ENCODE measurements at regions not wholly inside any gene's neighbourhood (a gene's known extent, or its start where the extent isn't known, plus 50 kb on each side); places are given as distances from the start of the nearest gene placed in this dataset.
A peak's percentile ranks its signal among the peaks of the same experiment; 100 is the strongest.

DNA sequence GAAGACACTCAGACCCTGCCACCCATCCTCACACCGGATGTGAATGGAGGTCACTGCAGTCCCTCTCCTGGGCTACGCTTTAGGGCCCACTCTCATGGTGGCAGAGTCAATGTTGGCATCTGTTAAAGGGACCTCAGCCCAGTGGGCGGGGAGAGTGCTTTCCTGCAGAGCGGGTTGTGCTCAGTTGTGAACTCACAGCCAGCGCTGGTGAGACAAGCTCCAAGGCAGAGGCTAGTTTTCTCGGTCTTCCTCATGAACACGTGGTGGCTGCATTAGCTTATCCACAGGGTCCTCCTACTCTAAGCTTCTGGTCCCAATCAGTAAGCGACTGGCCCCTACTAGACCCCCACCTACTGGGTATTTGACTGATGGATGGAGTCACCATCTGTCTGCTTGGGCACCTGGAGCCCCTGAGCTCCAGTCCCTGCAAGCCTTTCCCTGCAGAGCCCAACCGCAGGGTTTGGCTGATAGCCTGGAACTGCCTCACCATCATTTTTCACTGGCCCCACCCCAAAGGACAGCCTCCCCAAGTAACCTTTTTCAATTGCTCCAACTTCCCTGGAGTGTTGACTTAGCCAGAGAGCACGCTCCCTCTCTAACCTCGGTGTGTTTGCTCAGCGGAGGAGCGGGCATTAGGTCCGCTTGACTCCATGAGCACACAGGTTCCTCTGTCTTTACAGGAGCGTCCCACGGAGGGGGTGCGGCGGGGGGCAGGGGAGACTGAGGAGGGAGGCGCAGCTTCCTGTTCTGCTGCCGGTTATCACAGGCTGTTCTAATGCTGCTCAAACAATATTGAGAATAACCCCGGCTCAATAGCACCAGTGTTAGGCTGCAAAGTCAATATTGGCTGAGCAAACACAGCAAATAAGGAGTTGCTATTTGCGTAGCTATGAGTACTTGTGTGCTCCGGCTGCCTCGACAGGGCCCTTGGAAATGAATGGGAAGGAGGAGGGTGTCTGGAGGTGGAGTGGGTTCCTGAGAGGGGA is 141.7 kb downstream of the RPLP1 start:
- H3K27me3 Mint-ChIP-seq, result peaks cover 43% of the 10 kb centered on the region
- DNase-seq, result no peak
- H3K27ac Mint-ChIP-seq, result no peak overlapping the region
- no peaks in the 10 kb centered on the region for H3K9me3 Mint-ChIP-seq
- no peak for ATAC-seq
- H3K4me3 Mint-ChIP-seq, result no peak overlapping the region
- H3K4me1 Mint-ChIP-seq, result peaks cover 22% of the 10 kb centered on the region

DNA sequence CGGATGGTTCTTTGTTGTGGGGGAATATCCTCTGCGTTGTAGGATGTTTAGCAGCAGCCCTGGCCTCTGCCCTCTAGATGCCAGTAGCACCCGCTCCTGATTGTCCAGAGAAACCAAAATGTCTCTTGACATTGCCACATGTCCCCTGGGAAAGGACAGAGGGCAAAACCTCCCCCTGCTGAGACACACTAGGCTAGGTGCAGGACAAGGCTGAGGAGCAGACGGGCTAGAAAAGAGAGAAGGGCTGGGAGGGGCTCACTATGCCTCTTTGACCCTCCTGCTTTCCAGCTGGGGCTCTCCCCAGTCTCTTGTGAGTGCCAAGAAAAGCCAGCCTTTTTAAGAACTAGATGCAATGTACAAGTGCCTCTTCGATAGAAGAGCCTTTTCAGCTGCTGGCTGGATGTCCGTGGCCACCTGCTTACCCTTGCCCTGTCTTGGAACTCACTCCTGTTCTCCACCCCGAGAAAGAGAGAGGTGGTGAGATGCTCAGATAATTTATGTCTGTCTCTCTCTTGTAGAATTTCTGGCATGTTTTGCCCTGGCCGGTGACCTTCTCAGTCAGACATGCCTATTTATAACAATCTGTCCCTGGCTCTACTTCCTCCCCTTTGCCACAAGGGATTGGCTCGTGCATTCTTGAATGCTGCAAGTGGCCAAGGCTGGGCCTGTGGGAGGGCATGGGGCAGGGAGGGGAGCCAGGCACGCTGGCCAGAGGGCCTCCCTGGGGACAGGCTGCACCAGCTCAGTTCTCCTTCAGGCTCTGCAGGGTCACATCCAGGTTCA is 142.6 kb downstream of the RPLP1 start:
- no peak overlapping the region for H3K27ac Mint-ChIP-seq
- ATAC-seq, result no peak
- H3K4me1 Mint-ChIP-seq, result peaks cover 22% of the 10 kb centered on the region
- DNase-seq, result no peak
- H3K9me3 Mint-ChIP-seq, result no peaks in the 10 kb centered on the region
- H3K4me3 Mint-ChIP-seq, result no peak overlapping the region
- peaks cover 47% of the 10 kb centered on the region for H3K27me3 Mint-ChIP-seq

DNA sequence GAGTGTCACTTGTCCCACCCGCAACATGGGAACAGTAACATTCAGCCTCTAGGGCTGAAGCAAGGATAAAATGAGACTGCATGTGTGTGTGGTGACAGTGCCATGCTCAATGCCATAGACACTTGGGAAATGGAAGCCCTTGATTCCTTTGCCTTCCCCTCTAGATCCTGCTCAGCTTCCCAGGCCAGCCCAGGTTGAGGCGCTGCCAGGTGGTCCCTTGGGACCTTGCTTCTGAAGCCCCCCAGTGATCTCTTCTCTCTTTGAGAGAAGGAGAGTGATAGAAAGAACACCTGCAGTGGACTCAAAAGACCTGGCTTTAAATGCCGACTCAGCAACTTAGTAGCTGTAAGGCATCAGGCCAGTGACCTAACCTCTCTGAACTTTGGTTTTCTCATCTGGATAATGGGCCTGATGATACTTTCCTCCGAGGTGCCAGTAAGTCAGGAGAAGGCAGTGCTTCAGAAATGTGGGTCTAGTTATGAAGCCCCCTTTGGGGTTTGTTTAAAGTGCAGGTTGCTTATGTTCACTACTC is 144.5 kb downstream of the RPLP1 start:
- Mint-ChIP-seq H3K9me3 (no peaks in the 10 kb centered on the region), H3K27me3 (peaks cover 47% of the 10 kb centered on the region), H3K4me1 (peaks cover 22% of the 10 kb centered on the region), H3K4me3 (no peak overlapping the region), H3K27ac (no peak overlapping the region)
- DNase-seq, result no peak
- ATAC-seq, result no peak

DNA sequence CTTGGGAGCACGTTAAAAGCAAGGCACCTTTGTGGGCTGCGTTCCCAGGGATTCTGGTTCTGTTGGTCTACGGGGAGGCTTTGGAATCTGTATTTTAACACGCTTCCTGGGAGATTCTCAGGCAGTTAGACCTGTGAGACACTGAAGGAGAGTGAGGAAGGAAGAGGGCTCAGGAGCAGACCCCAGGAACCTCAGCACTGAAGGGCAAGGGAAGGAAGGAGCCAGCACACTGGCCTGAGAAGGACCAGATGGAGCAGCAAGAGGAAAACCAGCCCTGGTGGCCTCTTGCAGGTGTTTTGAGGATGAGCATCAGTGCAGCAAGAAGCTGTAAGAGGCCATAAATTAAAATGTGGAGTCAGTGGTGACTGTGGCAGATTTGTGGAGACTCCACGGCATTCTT is 146.7 kb downstream of the RPLP1 start:
- Mint-ChIP-seq H3K27ac (no peak overlapping the region), H3K27me3 (peaks cover 49% of the 10 kb centered on the region), H3K9me3 (no peaks in the 10 kb centered on the region), H3K4me1 (peaks cover 19% of the 10 kb centered on the region), H3K4me3 (no peak overlapping the region)
- no peak for ATAC-seq
- no peak for DNase-seq

DNA sequence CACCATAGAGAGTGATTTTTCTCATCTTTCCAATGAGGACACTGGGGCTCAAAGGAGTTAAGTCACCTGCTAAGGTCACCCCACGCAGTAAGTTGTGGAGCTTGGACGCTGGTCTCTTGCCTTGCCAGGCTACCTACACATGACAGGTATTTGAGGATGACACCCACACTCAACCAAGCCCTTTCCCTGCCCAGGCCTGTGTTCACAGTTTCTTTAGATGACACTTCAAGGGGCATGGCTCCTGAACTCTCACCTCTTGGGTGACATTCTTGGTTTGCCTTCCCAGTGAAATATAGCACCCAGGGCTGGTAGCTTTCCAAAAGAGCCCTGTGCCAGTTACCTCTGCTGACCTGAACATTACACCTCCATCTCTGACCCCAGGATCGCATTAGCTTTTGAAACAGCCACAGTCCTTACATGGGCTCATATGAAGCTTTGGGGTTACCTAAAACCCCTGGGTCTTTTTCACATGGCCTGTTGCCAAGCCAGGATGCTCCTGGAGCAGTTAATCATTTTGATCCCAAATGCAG is 148.0 kb downstream of the RPLP1 start:
- Mint-ChIP-seq H3K4me1 (peaks cover 6% of the 10 kb centered on the region), H3K4me3 (no peak overlapping the region), H3K27ac (no peak overlapping the region), H3K27me3 (peaks cover 38% of the 10 kb centered on the region), H3K9me3 (no peaks in the 10 kb centered on the region)
- ATAC-seq, result no peak
- DNase-seq, result no peak

DNA sequence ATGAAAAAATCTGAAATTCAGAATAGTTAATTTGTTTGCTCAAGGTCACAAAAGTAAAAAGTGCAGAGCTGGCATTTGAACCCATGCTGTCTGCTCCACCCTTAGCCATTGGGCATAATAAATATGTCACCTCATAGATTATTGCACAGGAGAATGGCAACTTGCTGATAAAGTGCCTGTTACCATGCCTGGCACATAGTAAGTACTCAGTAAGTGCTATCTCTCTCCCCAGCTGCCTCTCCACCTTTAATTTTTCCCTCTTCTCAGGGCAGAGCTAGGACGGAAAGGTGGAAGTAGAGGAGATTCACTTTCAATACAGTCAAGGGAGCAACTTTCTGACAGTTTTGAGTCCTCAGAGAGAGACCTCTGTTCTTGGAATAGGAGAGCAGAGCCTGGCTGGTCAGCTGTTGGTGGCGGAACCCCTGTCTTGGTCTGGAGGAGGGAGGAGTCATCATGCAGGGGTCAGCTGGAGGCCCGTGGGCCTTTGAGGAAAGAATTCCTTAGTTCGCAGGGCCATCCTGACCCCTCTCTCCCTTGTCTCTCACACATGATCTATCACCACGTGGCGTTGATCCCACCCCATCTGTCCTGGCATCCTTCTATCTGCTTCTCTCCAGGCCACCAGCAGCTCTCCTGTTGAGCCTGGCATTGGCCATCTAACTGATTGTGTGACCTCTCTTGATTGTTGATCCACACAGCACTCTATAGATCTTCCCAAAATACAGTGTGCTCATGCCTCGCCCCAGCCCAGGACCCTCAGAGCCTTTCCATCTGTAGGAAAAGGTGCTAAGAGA is 149.3 kb downstream of the RPLP1 start:
- Mint-ChIP-seq H3K4me1 (peaks cover 10% of the 10 kb centered on the region), H3K4me3 (no peak overlapping the region), H3K27me3 (peaks cover 31% of the 10 kb centered on the region), H3K9me3 (no peaks in the 10 kb centered on the region), H3K27ac (peak overlapping the region in 1 of 2 donors; percentile 36)
- no peak for ATAC-seq
- DNase-seq, result no peak

DNA sequence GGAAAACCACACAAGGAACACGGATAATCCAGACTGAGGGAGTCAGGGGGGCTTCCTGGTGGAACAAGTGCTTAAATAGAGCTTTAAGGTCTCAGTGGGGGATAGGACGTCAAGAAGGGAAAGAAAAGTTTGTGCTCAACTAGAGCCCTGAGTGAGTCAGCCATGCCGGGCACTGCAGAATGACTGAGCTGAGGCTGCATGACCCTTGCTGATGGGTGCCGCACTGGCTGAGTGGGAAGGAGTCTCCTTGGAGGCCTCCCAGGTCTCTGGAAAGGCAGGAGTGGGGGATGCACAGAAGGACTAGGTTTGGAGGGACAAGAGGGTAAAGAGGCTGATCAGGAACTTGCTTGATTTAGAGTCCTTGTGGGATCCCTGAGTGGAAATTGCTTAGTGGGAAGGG is 150.3 kb downstream of the RPLP1 start:
- no peak for ATAC-seq
- no peaks in the 10 kb centered on the region for H3K9me3 Mint-ChIP-seq

DNA sequence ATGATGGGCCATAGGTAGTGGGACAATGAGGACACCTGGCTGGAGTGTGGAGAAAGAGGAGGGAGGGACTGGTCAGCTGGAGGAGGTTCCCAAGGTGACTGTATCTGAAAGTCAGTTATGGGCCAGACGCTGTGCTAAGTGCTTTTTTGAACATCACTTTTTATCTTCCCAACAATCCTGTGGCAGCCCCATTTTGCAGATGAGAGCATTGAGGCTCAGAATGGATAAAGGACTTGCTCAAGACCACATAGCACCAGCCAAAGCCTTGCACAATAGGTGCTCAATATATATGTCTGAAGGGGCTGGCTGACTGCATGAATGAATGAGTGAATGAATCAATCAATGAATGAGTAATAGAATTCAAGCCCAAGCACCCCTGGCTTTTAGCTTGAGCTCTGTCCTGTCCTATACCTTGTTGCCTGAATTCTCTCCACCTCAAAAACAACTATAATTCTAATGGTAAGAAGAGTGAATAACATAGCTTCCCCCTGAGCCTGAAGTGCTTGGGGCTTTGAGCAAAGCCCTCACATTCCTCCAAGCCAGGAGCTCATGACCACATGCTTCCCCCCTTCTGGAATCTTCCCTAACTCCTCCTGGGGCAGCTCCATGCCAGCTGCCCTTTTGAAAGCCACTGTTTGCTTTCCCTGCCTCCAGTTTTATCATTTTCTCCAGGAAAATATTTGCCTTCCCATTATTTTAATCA is 150.9 kb downstream of the RPLP1 start:
- peak overlapping the region in 1 of 2 donors; percentile 27 for H3K27ac Mint-ChIP-seq
- no peak for ATAC-seq
- peaks cover 10% of the 10 kb centered on the region for H3K4me1 Mint-ChIP-seq
- H3K27me3 Mint-ChIP-seq, result peaks cover 19% of the 10 kb centered on the region
- no peak overlapping the region for H3K4me3 Mint-ChIP-seq
- DNase-seq, result no peak
- H3K9me3 Mint-ChIP-seq, result no peaks in the 10 kb centered on the region

More for the DNA sequence above, 150.3 kb downstream of the RPLP1 start:
- Mint-ChIP-seq H3K27ac (no peak overlapping the region), H3K4me1 (peaks cover 10% of the 10 kb centered on the region), H3K4me3 (no peak overlapping the region), H3K27me3 (peaks cover 25% of the 10 kb centered on the region)
- no peak for DNase-seq

DNA sequence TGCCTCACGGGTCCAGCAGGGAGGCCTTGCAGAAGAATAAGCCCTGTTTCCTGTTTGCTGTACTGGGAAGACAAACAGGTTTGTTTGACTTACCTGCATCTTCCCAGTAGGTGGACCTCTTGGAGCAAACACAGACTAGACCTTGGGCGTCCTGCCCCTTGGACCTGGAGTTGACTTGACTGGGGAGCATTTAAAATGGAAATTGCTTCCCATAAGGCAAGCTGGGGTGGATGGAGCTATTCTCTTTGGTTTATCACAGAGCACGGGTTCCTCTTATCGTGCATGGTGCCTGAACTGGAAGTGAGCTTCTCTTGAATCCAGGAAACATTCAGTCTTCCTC is 151.4 kb downstream of the RPLP1 start:
- Mint-ChIP-seq H3K4me1 (peaks cover 10% of the 10 kb centered on the region), H3K9me3 (no peaks in the 10 kb centered on the region), H3K4me3 (no peak overlapping the region), H3K27ac (peak overlapping the region in 1 of 2 donors; percentile 27), H3K27me3 (peaks cover 14% of the 10 kb centered on the region)
- no peak for ATAC-seq
- DNase-seq, result no peak

DNA sequence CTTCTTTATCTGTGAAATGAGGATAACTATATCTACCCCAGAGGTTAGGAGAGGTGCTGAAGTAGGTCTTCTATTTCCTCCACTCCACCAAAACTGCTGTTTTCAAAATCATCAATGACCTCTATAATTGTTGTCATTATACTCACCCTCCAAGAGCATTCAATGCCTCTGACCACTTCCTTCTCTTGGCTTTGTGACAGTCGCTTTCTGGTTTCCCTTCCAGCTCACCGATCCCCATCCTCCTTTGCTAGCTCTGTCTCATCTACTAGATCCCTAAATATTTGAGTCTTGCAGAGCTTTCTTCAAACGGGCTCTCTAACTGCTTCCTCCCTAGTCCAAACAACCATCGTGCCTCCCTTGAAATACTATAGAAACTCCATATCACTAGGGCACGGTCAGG is 153.5 kb downstream of the RPLP1 start:
- Mint-ChIP-seq H3K4me3 (no peak overlapping the region), H3K27me3 (peaks cover 7% of the 10 kb centered on the region), H3K27ac (peak overlapping the region in 1 of 2 donors; percentile 2), H3K4me1 (peaks cover 10% of the 10 kb centered on the region), H3K9me3 (no peaks in the 10 kb centered on the region)
- ATAC-seq (no peak), DNase-seq (no peak)

DNA sequence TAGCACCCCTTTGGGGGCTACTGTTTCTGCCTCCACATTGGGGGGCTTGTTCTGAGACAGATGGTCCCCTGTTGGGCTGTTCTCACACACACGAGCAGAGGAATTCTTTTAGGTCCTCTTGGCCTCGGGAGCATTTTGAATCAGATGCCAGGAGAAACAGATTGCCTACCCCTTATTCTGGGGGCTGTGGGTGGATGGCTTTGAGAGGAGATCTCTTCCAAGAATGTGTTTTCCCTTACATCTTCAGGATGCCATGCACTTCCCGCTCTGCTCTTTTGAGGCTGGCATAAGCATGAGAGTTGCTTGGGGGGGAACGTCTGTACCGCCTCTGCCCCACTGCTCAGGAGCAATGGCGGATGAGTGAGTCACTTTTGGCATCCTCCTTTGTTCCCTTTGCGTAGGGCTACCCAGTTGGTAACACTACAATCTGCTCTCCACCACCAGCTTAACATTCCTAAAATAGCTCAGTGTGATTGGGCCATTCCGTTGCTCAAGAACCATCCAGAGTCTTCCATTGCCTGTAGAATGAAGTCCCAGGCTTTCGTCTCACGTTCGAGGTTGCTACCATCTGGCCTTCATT is 154.4 kb downstream of the RPLP1 start:
- no peaks in the 10 kb centered on the region for H3K9me3 Mint-ChIP-seq
- no peak for ATAC-seq
- H3K27me3 Mint-ChIP-seq, result peaks cover 7% of the 10 kb centered on the region
- no peak overlapping the region for H3K4me3 Mint-ChIP-seq
- H3K4me1 Mint-ChIP-seq, result peaks cover 10% of the 10 kb centered on the region
- H3K27ac Mint-ChIP-seq, result no peak overlapping the region
- DNase-seq, result no peak

DNA sequence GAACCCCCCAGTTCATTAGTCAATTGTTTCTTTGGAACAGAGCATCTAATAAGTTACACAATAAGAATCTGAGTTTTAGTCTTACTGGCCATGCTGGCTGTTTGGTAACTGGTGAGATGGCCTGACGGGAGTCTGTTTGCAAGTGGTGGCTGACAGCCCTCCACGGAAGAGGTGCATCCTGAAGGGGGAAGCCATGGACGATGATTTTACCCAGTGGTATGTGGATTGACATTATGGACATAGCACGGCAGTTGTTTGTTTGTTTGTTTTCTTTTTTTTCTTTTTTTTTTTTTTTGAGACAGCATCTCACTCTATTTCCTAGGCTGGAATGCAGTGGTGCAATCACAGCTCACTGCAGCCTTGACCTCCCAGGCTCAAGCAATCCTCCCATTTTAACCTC is 156.0 kb downstream of the RPLP1 start:
- H3K9me3 Mint-ChIP-seq, result no peaks in the 10 kb centered on the region
- H3K27me3 Mint-ChIP-seq, result no peaks in the 10 kb centered on the region
- no peak overlapping the region for H3K27ac Mint-ChIP-seq
- peaks cover 10% of the 10 kb centered on the region for H3K4me1 Mint-ChIP-seq
- ATAC-seq (no peak), DNase-seq (no peak)
- H3K4me3 Mint-ChIP-seq, result no peak overlapping the region

DNA sequence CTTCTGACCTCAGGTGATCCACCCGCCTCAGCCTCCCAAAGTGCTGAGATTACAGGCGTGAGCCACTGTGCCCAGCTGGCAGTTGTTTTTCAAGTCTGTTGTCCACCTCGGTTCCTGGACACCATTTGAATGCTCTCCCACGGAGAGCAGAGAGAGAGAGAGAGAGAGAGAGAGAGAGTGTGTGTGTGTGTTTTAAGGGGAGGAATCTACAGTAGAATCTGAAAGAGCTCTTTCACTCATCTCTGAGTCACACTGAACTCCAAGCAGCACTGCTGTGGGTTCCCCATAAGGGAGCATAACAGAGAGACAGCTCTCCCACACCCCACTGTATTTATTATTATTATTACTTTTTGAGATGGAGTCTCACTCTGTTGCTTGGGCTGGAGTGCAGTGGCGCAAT is 156.6 kb downstream of the RPLP1 start:
- no peaks in the 10 kb centered on the region for H3K9me3 Mint-ChIP-seq
- no peak overlapping the region for H3K4me3 Mint-ChIP-seq
- H3K27ac Mint-ChIP-seq, result peak overlapping the region in 1 of 2 donors; percentile 77
- H3K4me1 Mint-ChIP-seq, result peaks cover 10% of the 10 kb centered on the region
- no peaks in the 10 kb centered on the region for H3K27me3 Mint-ChIP-seq
- ATAC-seq (no peak), DNase-seq (no peak)

DNA sequence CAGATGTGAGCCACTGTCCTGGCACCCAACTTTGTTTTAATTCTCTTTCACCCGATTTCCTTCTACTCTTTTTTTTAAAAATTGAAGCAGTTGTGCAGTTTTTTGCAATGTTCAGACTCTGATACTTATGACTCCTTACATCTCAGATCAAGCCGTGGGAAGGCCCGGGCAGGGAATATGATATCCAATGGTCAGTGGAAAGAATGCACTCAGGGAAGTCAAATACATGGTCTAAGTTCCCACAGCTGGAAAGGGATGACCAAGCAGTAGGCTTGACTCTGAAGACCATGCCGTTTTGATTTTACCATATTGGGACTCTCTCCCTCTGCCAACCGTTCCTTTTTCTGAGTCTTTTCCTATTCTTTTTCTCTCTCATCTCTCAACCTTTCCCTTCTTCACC is 157.2 kb downstream of the RPLP1 start:
- Mint-ChIP-seq H3K9me3 (no peaks in the 10 kb centered on the region), H3K27ac (peak overlapping the region in 1 of 2 donors; percentile 29), H3K27me3 (no peaks in the 10 kb centered on the region), H3K4me3 (no peak overlapping the region), H3K4me1 (peaks cover 10% of the 10 kb centered on the region)
- no peak for DNase-seq
- ATAC-seq, result no peak

All from stimulated activated naive CD8-positive, alpha-beta T cell treated with anti-CD3 and anti-CD28 coated beads, Interleukin-15, amount 100 ng/mL, for 72 hours (primary cell).